ENCODE measurements at regions not wholly inside any gene's neighbourhood (a gene's known extent, or its start where the extent isn't known, plus 50 kb on each side); places are given as distances from the start of the nearest gene placed in this dataset.

GRCh38 chr14:105739331-105740102, 213.1 kb downstream of the TMEM121 start:
- TF ChIP-seq CTCF (IDR thresholded peaks at IDR 0.05) (no peak), POLR2A (IDR thresholded peaks at IDR 0.05) (no peak)

Data from testis (tissue), 2 donors.